ENCODE measurements at regions not wholly inside any gene's neighbourhood (a gene's known extent, or its start where the extent isn't known, plus 50 kb on each side); places are given as distances from the start of the nearest gene placed in this dataset.

GRCh38 chr14:76696361-76696760 is 64.9 kb upstream of the VASH1 start:
- DNase-seq: no peak
- H3K27me3 ChIP-seq: no peaks in the 10 kb centered on the region
- WGBS, 2 donors: 85% methylated on average over 3 of the region's 3 CpGs
- no peak overlapping the region for H3K27ac ChIP-seq
- H3K9me3 ChIP-seq: no peaks in the 10 kb centered on the region
- intact Hi-C loops (cut with DNase I): no loop called here
- TF ChIP-seq CTCF (IDR thresholded peaks at IDR 0.05) (no peak), POLR2A (IDR thresholded peaks at IDR 0.05) (no peak)
- no peaks in the 10 kb centered on the region for H3K4me1 ChIP-seq
- no peak overlapping the region for H3K4me3 ChIP-seq (replicated peaks in 1 of 3)
- H3K36me3 ChIP-seq: no peaks in the 10 kb centered on the region

- Histone ChIP-seq H3K4me3 (replicated peaks in 1 of 3) (no peak overlapping the region), H3K27ac (no peak overlapping the region), H3K9me3 (no peaks in the 10 kb centered on the region), H3K4me1 (no peaks in the 10 kb centered on the region), H3K36me3 (no peaks in the 10 kb centered on the region), H3K27me3 (no peaks in the 10 kb centered on the region)
- WGBS, 2 donors: 76 to 79% methylated on average over 5 of the region's 5 CpGs
- intact Hi-C loops (cut with DNase I): no loop called here
- DNase-seq: no peak
- no peak for TF ChIP-seq POLR2A (IDR thresholded peaks at IDR 0.05)
- no peak for TF ChIP-seq CTCF (IDR thresholded peaks at IDR 0.05)
These were observed 64.5 kb upstream of the VASH1 start for GRCh38 chr14:76696791-76697190.

GRCh38 chr14:76697246-76697905 is 63.9 kb upstream of the VASH1 start:
- Histone ChIP-seq H3K27ac (no peak overlapping the region), H3K9me3 (no peaks in the 10 kb centered on the region), H3K4me1 (no peaks in the 10 kb centered on the region), H3K36me3 (no peaks in the 10 kb centered on the region), H3K4me3 (replicated peaks in 1 of 3) (no peak overlapping the region), H3K27me3 (no peaks in the 10 kb centered on the region)
- 73 to 78% methylated on average over 4 to 5 of the region's 5 CpGs for WGBS, 2 donors
- no peak for DNase-seq
- intact Hi-C loops (cut with DNase I): no loop called here
- no peak for TF ChIP-seq CTCF (IDR thresholded peaks at IDR 0.05)
- no peak for TF ChIP-seq POLR2A (IDR thresholded peaks at IDR 0.05)

GRCh38 chr14:76698191-76698590 is 63.1 kb upstream of the VASH1 start:
- intact Hi-C loops (cut with DNase I): no loop called here

More at GRCh38 chr14:76698191-76698590, 63.1 kb upstream of the VASH1 start:
- no peak for TF ChIP-seq CTCF (IDR thresholded peaks at IDR 0.05)
- TF ChIP-seq POLR2A (IDR thresholded peaks at IDR 0.05): no peak
- no peak overlapping the region for H3K4me3 ChIP-seq (replicated peaks in 1 of 3)
- H3K36me3 ChIP-seq: no peaks in the 10 kb centered on the region
- no peaks in the 10 kb centered on the region for H3K9me3 ChIP-seq
- WGBS, 2 donors: 97 to 100% methylated on average over 4 of the region's 4 CpGs
- no peaks in the 10 kb centered on the region for H3K27me3 ChIP-seq
- H3K4me1 ChIP-seq: no peaks in the 10 kb centered on the region
- no peak for DNase-seq
- H3K27ac ChIP-seq: no peak overlapping the region
